Right lobe of liver (tissue), 4 donors: ENCODE measurements at regions not wholly inside any gene's neighbourhood (a gene's known extent, or its start where the extent isn't known, plus 50 kb on each side); places are given as distances from the start of the nearest gene placed in this dataset.

Source experiments
- CTCF ChIP-seq, 4 donors: fragments of 200-600 bp in 3 of 4; fragments of 450-650 bp in 1 of 4; IDR thresholded peaks; one replicate each; pipeline versions ENCODE4 v1.5.1 to v1.8.0; 2016 to 2022; ENCODE audit warnings: antibody characterized with exemption in 4 of 4, mild to moderate bottlenecking in 2 of 4
- POLR2A ChIP-seq: fragments of 450-650 bp; IDR thresholded peaks from one replicate; pipeline ENCODE4 v1.6.1; 2017; ENCODE audit warnings: antibody characterized with exemption, mild to moderate bottlenecking
- donor health status: DM: no; HTN: no; CAD: no.
- donor health status: DM: no; HTN: no; CAD: no.
- donor health status: DM: no; HTN: yes; CAD: no.

- TF ChIP-seq CTCF (IDR thresholded peaks at IDR 0.05): no peak
- TF ChIP-seq POLR2A: no peak
These were observed 1046.5 kb upstream of the RBFOX1 start for GRCh38 chr16:6286176-6286575.
